ENCODE measurements at regions not wholly inside any gene's neighbourhood (a gene's known extent, or its start where the extent isn't known, plus 50 kb on each side); places are given as distances from the start of the nearest gene placed in this dataset.
"Not testable (repeated sequence)": the region's sequence is repeated elsewhere in the genome, so short reads cannot be mapped to it uniquely, and the experiment has no call there.

DNA sequence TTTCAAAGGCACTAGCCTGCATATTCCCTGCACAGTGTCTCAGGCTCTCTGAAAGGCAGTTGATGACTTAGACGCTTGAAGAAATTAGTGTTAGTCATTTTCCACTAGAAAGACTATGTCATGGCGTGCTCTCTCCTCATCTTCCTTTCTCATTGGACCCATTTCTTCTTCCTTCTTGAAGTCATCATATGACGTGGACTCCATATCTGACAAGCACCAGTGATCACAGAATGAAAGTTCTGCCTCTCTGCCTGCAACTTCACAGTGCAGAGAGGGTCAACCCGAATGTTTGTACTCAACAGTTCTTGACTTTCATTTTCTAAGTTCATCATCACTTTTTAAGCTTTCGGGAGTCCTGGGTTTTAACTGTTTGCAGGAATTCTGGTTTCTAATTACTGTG lies 63.7 kb upstream of the CYRIA start:
- POLR2A ChIA-PET = no interaction called here
- TF ChIP-seq, protein P1, sequence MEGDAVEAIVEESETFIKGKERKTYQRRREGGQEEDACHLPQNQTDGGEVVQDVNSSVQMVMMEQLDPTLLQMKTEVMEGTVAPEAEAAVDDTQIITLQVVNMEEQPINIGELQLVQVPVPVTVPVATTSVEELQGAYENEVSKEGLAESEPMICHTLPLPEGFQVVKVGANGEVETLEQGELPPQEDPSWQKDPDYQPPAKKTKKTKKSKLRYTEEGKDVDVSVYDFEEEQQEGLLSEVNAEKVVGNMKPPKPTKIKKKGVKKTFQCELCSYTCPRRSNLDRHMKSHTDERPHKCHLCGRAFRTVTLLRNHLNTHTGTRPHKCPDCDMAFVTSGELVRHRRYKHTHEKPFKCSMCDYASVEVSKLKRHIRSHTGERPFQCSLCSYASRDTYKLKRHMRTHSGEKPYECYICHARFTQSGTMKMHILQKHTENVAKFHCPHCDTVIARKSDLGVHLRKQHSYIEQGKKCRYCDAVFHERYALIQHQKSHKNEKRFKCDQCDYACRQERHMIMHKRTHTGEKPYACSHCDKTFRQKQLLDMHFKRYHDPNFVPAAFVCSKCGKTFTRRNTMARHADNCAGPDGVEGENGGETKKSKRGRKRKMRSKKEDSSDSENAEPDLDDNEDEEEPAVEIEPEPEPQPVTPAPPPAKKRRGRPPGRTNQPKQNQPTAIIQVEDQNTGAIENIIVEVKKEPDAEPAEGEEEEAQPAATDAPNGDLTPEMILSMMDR (IDR thresholded peaks at IDR 0.05; ENCODE audit: insufficient read depth, low read depth, low read length) = no peak
- Histone ChIP-seq H3K27me3 (ENCODE audit: control insufficient read depth, insufficient read depth, low read length) (no peaks in the 10 kb centered on the region), H3K36me3 (ENCODE audit: control insufficient read depth, insufficient read depth, low read length) (no peaks in the 10 kb centered on the region), H3K4me3 (ENCODE audit: low read depth, low read length) (no peak overlapping the region)
- no peak for DNase-seq (ENCODE audit: low read depth)
- CTCF ChIA-PET = no interaction called here

DNA sequence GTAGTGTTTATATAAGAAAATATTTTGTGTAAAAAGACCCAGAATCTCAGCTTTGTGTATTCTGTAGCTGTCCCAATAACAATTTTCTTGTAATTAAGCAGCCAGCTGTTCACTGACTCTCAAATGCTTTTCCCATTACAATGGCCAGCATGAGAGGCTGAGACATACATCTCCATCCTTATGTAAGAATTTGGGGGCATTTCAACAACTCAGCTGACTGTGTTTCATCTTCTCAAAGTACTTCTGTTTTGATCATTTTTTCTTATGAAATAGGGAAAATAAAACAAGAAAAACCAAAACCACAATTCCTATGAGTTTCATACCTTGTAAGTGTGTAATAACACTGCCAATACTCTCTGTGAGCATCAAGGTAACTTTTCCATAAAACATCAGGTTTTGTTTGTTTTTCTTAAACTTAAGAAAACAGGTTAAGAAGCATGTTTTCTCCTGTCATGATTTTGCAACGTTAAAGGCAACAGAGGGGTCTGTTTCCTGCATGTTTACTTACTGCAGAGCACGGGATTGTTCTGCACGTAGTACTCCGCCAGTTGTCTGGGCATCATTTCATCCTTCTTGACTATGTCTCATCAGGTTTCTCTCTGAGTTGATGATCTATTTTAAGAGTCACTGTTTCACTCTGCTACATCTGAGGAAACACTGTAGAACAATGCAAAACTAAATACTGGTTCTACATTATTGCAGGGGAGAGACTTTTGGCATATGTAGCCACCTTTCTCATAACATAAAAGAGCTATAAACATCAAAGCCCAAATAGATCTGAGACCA lies 62.9 kb upstream of the CYRIA start:
- TF ChIP-seq, protein P1 (IDR thresholded peaks at IDR 0.05; ENCODE audit: insufficient read depth, low read depth, low read length) = no peak
- ChIA-PET CTCF (no interaction called here), POLR2A (no interaction called here)

DNA sequence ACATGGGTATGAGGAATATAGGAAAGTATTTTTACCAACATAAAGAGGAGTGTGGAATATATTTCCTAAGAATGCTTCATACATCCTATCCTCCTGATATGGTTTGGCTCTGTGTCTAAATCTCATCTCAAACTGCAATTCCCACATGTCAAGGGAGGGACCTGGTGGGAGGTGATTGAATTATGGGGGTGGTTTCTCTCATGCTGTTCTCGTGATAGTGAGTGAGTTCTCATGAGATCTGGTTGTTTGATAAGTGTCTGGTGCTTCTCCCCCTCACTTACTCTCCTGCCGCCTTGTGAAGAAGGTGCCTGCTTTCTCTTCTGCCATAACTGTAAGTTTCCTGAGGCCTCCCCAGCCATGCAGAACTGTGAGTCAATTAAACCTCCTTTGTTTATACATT lies 62.2 kb upstream of the CYRIA start:
- CTCF ChIA-PET; H3K4me3 ChIP-seq (ENCODE audit: low read depth, low read length); POLR2A ChIA-PET; H3K36me3 ChIP-seq (ENCODE audit: control insufficient read depth, insufficient read depth, low read length); H3K27me3 ChIP-seq (ENCODE audit: control insufficient read depth, insufficient read depth, low read length); DNase-seq (ENCODE audit: low read depth): not testable (repeated sequence)

More for the DNA sequence above, 62.9 kb upstream of the CYRIA start:
- no peak for DNase-seq (ENCODE audit: low read depth)
- H3K4me3 ChIP-seq (ENCODE audit: low read depth, low read length) = no peak overlapping the region
- no peaks in the 10 kb centered on the region for H3K36me3 ChIP-seq (ENCODE audit: control insufficient read depth, insufficient read depth, low read length)
- H3K27me3 ChIP-seq (ENCODE audit: control insufficient read depth, insufficient read depth, low read length) = no peaks in the 10 kb centered on the region

DNA sequence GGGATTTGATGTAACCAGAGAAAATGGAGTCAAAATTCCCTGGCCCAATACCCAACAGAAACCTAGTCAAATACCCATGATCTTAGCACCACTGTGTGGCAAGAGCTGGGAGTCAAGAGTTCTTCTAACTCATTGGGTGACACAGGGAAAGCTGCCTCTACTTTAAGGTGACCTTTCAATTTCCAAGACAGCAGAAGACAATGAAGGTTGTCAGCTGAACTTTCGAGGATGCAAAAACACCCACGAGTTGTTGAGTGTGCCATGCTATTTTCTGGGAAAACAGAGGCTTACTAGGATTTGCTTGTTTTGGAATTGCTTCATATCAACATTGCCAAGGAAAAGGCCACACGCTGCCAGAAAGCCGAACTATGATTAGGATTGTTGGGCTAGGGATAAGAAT lies 61.6 kb upstream of the CYRIA start:
- no peak for DNase-seq (ENCODE audit: low read depth)
- CTCF ChIA-PET = no interaction called here
- Histone ChIP-seq H3K36me3 (ENCODE audit: control insufficient read depth, insufficient read depth, low read length) (no peaks in the 10 kb centered on the region), H3K4me3 (ENCODE audit: low read depth, low read length) (no peak overlapping the region), H3K27me3 (ENCODE audit: control insufficient read depth, insufficient read depth, low read length) (no peaks in the 10 kb centered on the region)
- TF ChIP-seq, protein P1 (IDR thresholded peaks at IDR 0.05; ENCODE audit: insufficient read depth, low read depth, low read length) = no peak
- POLR2A ChIA-PET = no interaction called here

DNA sequence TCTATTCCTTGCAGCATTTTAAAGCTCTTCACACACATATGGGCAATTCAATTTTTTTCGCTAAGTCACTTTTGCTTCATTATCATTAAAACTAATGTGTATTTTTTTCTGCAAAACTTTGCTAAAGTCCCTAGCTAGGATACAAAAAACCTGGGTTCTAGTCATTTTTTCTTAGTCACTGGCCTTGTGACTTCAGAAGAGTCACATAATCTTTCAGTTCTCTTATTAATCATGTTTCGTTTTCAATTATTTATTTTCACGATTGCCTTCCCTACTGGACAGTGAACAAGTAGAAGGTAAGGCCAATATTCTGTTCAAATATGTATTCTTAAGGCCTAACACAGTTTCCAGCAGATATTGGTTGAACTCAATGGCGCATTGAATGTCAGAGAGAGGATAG lies 60.9 kb upstream of the CYRIA start:
- no peak overlapping the region for H3K4me3 ChIP-seq (ENCODE audit: low read depth, low read length)
- no peaks in the 10 kb centered on the region for H3K36me3 ChIP-seq (ENCODE audit: control insufficient read depth, insufficient read depth, low read length)
- POLR2A ChIA-PET = no interaction called here
- H3K27me3 ChIP-seq (ENCODE audit: control insufficient read depth, insufficient read depth, low read length) = no peaks in the 10 kb centered on the region
- DNase-seq (ENCODE audit: low read depth) = no peak
- CTCF ChIA-PET = no interaction called here
- TF ChIP-seq, protein P1 (IDR thresholded peaks at IDR 0.05; ENCODE audit: insufficient read depth, low read depth, low read length) = no peak

DNA sequence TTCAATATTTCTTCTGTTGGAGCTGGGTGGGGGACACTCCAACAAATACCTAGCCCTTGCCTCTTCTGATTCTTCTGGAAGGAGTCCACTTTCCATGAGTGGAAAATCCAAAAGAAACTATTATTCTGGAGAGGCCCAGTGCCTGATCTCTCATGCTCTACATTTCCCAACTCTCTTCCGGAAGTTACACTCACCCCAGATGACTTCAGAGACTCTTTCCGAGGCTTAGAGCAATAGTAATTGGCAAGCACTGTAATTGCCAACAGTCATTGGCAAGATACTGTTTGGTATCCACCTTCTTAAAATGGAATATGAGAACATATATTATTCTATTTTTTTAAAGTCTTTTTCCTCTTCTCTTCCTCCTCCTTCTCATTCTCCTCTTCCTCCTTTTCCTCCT lies 60.5 kb upstream of the CYRIA start:
- DNase-seq (ENCODE audit: low read depth) = no peak
- Histone ChIP-seq H3K4me3 (ENCODE audit: low read depth, low read length) (no peak overlapping the region), H3K27me3 (ENCODE audit: control insufficient read depth, insufficient read depth, low read length) (no peaks in the 10 kb centered on the region), H3K36me3 (ENCODE audit: control insufficient read depth, insufficient read depth, low read length) (no peaks in the 10 kb centered on the region)
- ChIA-PET POLR2A (no interaction called here), CTCF (no interaction called here)
- TF ChIP-seq, protein P1 (IDR thresholded peaks at IDR 0.05; ENCODE audit: insufficient read depth, low read depth, low read length) = no peak

All from BJ (cell line).